VCaP (cell line): ENCODE measurements at regions not wholly inside any gene's neighbourhood (a gene's known extent, or its start where the extent isn't known, plus 50 kb on each side); places are given as distances from the start of the nearest gene placed in this dataset.

Source experiments
- H3K27ac ChIP-seq: fragments of 450-650 bp; 2 replicates; pipeline ENCODE4 v1.5.1; 2017
- CTCF ChIP-seq: fragments of 450-650 bp; conservative IDR thresholded peaks from 2 replicates; pipeline ENCODE4 v1.5.1; 2017; ENCODE audit warnings: mild to moderate bottlenecking, moderate library complexity

- no peak overlapping the region for H3K27ac ChIP-seq
- TF ChIP-seq CTCF = no peak
Measured at GRCh38 chr16:6835516-6835915, 497.1 kb upstream of the RBFOX1 start.

GRCh38 chr16:6828690-6829089 is 504.0 kb upstream of the RBFOX1 start:
- H3K27ac ChIP-seq = no peak overlapping the region
- TF ChIP-seq CTCF = no peak

- TF ChIP-seq CTCF = no peak
- H3K27ac ChIP-seq = no peak overlapping the region
Measured at GRCh38 chr16:6827931-6828330, 504.7 kb upstream of the RBFOX1 start.

- TF ChIP-seq CTCF = no peak
Measured at GRCh38 chr16:6827267-6827666, 505.4 kb upstream of the RBFOX1 start.

GRCh38 chr16:6822041-6822440 is 510.6 kb upstream of the RBFOX1 start:
- no peak for TF ChIP-seq CTCF
- H3K27ac ChIP-seq = no peak overlapping the region

More at GRCh38 chr16:6827267-6827666, 505.4 kb upstream of the RBFOX1 start:
- no peak overlapping the region for H3K27ac ChIP-seq

- no peak for TF ChIP-seq CTCF
- H3K27ac ChIP-seq = no peak overlapping the region
Measured at GRCh38 chr16:6804461-6804860, 528.2 kb upstream of the RBFOX1 start.

- TF ChIP-seq CTCF = no peak
- H3K27ac ChIP-seq = no peak overlapping the region
Measured at GRCh38 chr16:6803176-6803575, 529.5 kb upstream of the RBFOX1 start.

- H3K27ac ChIP-seq = no peak overlapping the region
- TF ChIP-seq CTCF = no peak
Measured at GRCh38 chr16:6797223-6797622, 535.4 kb upstream of the RBFOX1 start.
